ENCODE measurements at regions not wholly inside any gene's neighbourhood (a gene's known extent, or its start where the extent isn't known, plus 50 kb on each side); places are given as distances from the start of the nearest gene placed in this dataset.

DNA sequence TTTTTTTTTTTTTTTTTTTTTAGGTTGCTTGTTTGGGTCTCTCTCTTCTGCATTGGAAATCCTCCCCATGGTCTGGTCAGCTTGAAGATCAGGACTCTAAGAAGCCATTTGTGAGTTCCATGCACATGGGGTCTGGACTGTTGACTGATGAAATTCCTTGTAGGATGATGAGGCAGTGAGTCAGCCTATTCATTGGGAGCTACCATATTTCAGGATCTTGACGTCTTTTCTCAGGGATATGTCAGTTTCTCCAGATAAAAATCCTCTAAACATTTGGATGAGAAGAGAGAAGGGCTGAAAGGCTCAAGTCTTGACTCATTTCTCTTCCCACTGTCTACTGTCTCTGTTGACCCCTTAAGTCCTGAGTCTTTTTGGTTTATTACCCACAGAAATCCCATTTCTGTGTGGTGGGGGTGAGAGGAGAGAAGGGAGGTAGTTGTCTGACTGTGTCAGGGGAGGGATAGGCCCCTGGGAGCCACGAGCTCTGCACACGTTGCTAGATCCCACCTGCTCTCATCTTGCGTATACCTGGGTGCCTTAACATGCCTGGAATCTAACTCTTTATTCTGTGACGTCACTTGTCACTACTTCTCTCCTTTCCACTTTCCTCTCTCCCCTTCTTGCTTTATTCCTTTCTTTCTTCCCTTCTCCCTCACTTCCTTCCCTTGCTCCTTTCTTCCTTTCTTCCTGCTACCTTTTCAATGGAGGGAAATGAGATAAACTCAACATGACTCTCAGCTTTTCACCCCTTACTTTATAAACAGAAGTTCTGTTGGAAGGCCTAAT is 333.1 kb upstream of the XYLT1 start:
- Histone ChIP-seq H3K4me1 (ENCODE audit: control insufficient read depth in 1 of 2, insufficient read depth in 2 of 2, low read length in 2 of 2) (no peaks in the 10 kb centered on the region), H3K36me3 (ENCODE audit: control insufficient read depth in 1 of 2, insufficient read depth in 2 of 2, low read length in 1 of 2) (no peaks in the 10 kb centered on the region), H3K27ac (ENCODE audit: low read depth in 1 of 2, low read length in 2 of 2) (no peak overlapping the region), H3K4me3 (ENCODE audit: low read length in 2 of 2) (no peak overlapping the region), H3K27me3 (ENCODE audit: control insufficient read depth in 1 of 2, insufficient read depth in 2 of 2, low read length in 1 of 2) (no peaks in the 10 kb centered on the region), H3K9me3 (ENCODE audit: control insufficient read depth, low read length) (peaks cover 2% of the 10 kb centered on the region)
- WGBS, 2 donors: 48 to 53% methylated on average over 5 of the region's 5 CpGs
- DNase-seq (no peak), ATAC-seq (ENCODE audit: low FRiP score) (no peak)
- intact Hi-C loops (cut with DNase I): no loop called here

DNA sequence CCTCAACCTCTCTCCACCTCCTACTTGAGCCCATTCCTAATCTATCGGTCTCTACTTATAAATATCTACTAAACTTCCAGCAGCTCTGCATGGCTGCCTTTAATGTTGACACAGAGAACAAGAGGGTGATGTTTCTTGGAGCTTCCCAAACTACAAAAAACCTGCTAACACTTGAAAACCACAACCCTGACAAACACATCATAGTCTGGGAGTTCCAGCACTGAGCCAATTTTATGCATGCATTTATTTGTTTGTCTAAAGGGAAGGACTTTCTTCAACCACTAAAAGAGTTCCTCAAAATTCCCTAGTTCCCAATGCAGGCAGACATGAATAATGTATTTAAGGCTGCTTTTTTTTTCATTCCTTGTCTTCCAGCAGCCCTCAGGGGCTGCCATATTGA is 331.8 kb upstream of the XYLT1 start:
- peaks cover 2% of the 10 kb centered on the region for H3K9me3 ChIP-seq (ENCODE audit: control insufficient read depth, low read length)
- intact Hi-C loops (cut with DNase I): no loop called here
- H3K36me3 ChIP-seq (ENCODE audit: control insufficient read depth in 1 of 2, insufficient read depth in 2 of 2, low read length in 1 of 2): no peaks in the 10 kb centered on the region
- H3K4me3 ChIP-seq (ENCODE audit: low read length in 2 of 2): no peak overlapping the region
- H3K27me3 ChIP-seq (ENCODE audit: control insufficient read depth in 1 of 2, insufficient read depth in 2 of 2, low read length in 1 of 2): no peaks in the 10 kb centered on the region
- ATAC-seq (ENCODE audit: low FRiP score): no peak
- H3K27ac ChIP-seq (ENCODE audit: low read depth in 1 of 2, low read length in 2 of 2): no peak overlapping the region
- no peak for DNase-seq
- 78 to 79% methylated on average over 1 of the region's 1 CpG for WGBS, 2 donors
- no peaks in the 10 kb centered on the region for H3K4me1 ChIP-seq (ENCODE audit: control insufficient read depth in 1 of 2, insufficient read depth in 2 of 2, low read length in 2 of 2)

GRCh38 chr16:17801068-17801467 is 330.3 kb upstream of the XYLT1 start:
- intact Hi-C loops (cut with DNase I): no loop called here
- Histone ChIP-seq H3K27ac (ENCODE audit: low read depth in 1 of 2, low read length in 2 of 2) (no peak overlapping the region), H3K36me3 (ENCODE audit: control insufficient read depth in 1 of 2, insufficient read depth in 2 of 2, low read length in 1 of 2) (no peaks in the 10 kb centered on the region), H3K9me3 (ENCODE audit: control insufficient read depth, low read length) (no peaks in the 10 kb centered on the region), H3K27me3 (ENCODE audit: control insufficient read depth in 1 of 2, insufficient read depth in 2 of 2, low read length in 1 of 2) (no peaks in the 10 kb centered on the region), H3K4me1 (ENCODE audit: control insufficient read depth in 1 of 2, insufficient read depth in 2 of 2, low read length in 2 of 2) (no peaks in the 10 kb centered on the region), H3K4me3 (ENCODE audit: low read length in 2 of 2) (no peak overlapping the region)
- 65 to 69% methylated on average over 1 of the region's 1 CpG for WGBS, 2 donors
- ATAC-seq (ENCODE audit: low FRiP score): no peak
- no peak for DNase-seq

- Histone ChIP-seq H3K4me3 (ENCODE audit: low read length in 2 of 2) (no peak overlapping the region), H3K36me3 (ENCODE audit: control insufficient read depth in 1 of 2, insufficient read depth in 2 of 2, low read length in 1 of 2) (no peaks in the 10 kb centered on the region), H3K4me1 (ENCODE audit: control insufficient read depth in 1 of 2, insufficient read depth in 2 of 2, low read length in 2 of 2) (no peaks in the 10 kb centered on the region), H3K27ac (ENCODE audit: low read depth in 1 of 2, low read length in 2 of 2) (no peak overlapping the region), H3K9me3 (ENCODE audit: control insufficient read depth, low read length) (no peaks in the 10 kb centered on the region), H3K27me3 (ENCODE audit: control insufficient read depth in 1 of 2, insufficient read depth in 2 of 2, low read length in 1 of 2) (no peaks in the 10 kb centered on the region)
- 48 to 59% methylated on average over 3 of the region's 3 CpGs for WGBS, 2 donors
- no peak for DNase-seq
- intact Hi-C loops (cut with DNase I): no loop called here
- no peak for ATAC-seq (ENCODE audit: low FRiP score)
Measured at GRCh38 chr16:17798716-17799115, 328.0 kb upstream of the XYLT1 start.

DNA sequence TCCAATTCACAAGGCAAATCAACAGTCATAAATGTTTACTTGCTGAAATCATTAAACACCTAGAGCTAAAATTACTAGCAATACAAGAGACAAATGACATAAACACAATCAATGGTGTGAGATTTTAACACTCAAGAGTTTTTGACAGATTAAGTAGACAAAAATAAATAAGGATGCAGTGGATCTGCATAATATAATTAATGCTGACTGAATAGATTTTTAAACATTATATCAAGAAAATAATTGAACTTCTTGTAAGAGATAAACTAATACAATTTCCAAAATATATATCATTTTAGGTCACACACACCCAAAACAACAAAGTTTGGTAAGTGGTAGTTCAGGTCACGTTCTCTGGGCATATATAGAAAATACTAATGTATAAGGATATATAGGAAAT is 322.6 kb upstream of the XYLT1 start:
- H3K4me1 ChIP-seq (ENCODE audit: control insufficient read depth in 1 of 2, insufficient read depth in 2 of 2, low read length in 2 of 2): no peaks in the 10 kb centered on the region
- peaks cover 0 to 2% of the 10 kb centered on the region in 2 donors for H3K27me3 ChIP-seq (ENCODE audit: control insufficient read depth in 1 of 2, insufficient read depth in 2 of 2, low read length in 1 of 2)
- H3K36me3 ChIP-seq (ENCODE audit: control insufficient read depth in 1 of 2, insufficient read depth in 2 of 2, low read length in 1 of 2): no peaks in the 10 kb centered on the region
- ATAC-seq (ENCODE audit: low FRiP score) (no peak), DNase-seq (no peak)
- no peak overlapping the region for H3K27ac ChIP-seq (ENCODE audit: low read depth in 1 of 2, low read length in 2 of 2)
- H3K4me3 ChIP-seq (ENCODE audit: low read length in 2 of 2): no peak overlapping the region
- 55 to 67% methylated on average over 1 of the region's 1 CpG for WGBS, 2 donors
- no peaks in the 10 kb centered on the region for H3K9me3 ChIP-seq (ENCODE audit: control insufficient read depth, low read length)
- intact Hi-C loops (cut with DNase I): no loop called here

GRCh38 chr16:17784073-17784472 is 313.3 kb upstream of the XYLT1 start:
- no peaks in the 10 kb centered on the region for H3K36me3 ChIP-seq (ENCODE audit: control insufficient read depth in 1 of 2, insufficient read depth in 2 of 2, low read length in 1 of 2)
- 9 to 11% methylated on average over 6 of the region's 6 CpGs for WGBS, 2 donors

GRCh38 chr16:17780181-17780580 is 309.4 kb upstream of the XYLT1 start:
- peaks cover 3% of the 10 kb centered on the region for H3K9me3 ChIP-seq (ENCODE audit: control insufficient read depth, low read length)
- ATAC-seq (ENCODE audit: low FRiP score) (no peak), DNase-seq (no peak)
- no peaks in the 10 kb centered on the region for H3K4me1 ChIP-seq (ENCODE audit: control insufficient read depth in 1 of 2, insufficient read depth in 2 of 2, low read length in 2 of 2)
- no peak overlapping the region for H3K4me3 ChIP-seq (ENCODE audit: low read length in 2 of 2)
- H3K36me3 ChIP-seq (ENCODE audit: control insufficient read depth in 1 of 2, insufficient read depth in 2 of 2, low read length in 1 of 2): no peaks in the 10 kb centered on the region
- no peak overlapping the region for H3K27ac ChIP-seq (ENCODE audit: low read depth in 1 of 2, low read length in 2 of 2)
- WGBS, 2 donors: 5 to 14% methylated on average over 5 of the region's 5 CpGs
- H3K27me3 ChIP-seq (ENCODE audit: control insufficient read depth in 1 of 2, insufficient read depth in 2 of 2, low read length in 1 of 2): no peaks in the 10 kb centered on the region
- intact Hi-C loops (cut with DNase I): no loop called here

More at GRCh38 chr16:17784073-17784472, 313.3 kb upstream of the XYLT1 start:
- intact Hi-C loops (cut with DNase I): no loop called here
- Histone ChIP-seq H3K27ac (ENCODE audit: low read depth in 1 of 2, low read length in 2 of 2) (no peak overlapping the region), H3K9me3 (ENCODE audit: control insufficient read depth, low read length) (no peaks in the 10 kb centered on the region), H3K27me3 (ENCODE audit: control insufficient read depth in 1 of 2, insufficient read depth in 2 of 2, low read length in 1 of 2) (no peaks in the 10 kb centered on the region), H3K4me3 (ENCODE audit: low read length in 2 of 2) (no peak overlapping the region), H3K4me1 (ENCODE audit: control insufficient read depth in 1 of 2, insufficient read depth in 2 of 2, low read length in 2 of 2) (no peaks in the 10 kb centered on the region)
- no peak for DNase-seq
- no peak for ATAC-seq (ENCODE audit: low FRiP score)

GRCh38 chr16:17777408-17777863 is 306.7 kb upstream of the XYLT1 start:
- Histone ChIP-seq H3K36me3 (ENCODE audit: control insufficient read depth in 1 of 2, insufficient read depth in 2 of 2, low read length in 1 of 2) (no peaks in the 10 kb centered on the region), H3K27me3 (ENCODE audit: control insufficient read depth in 1 of 2, insufficient read depth in 2 of 2, low read length in 1 of 2) (no peaks in the 10 kb centered on the region), H3K4me3 (ENCODE audit: low read length in 2 of 2) (no peak overlapping the region), H3K27ac (ENCODE audit: low read depth in 1 of 2, low read length in 2 of 2) (no peak overlapping the region), H3K4me1 (ENCODE audit: control insufficient read depth in 1 of 2, insufficient read depth in 2 of 2, low read length in 2 of 2) (no peaks in the 10 kb centered on the region), H3K9me3 (ENCODE audit: control insufficient read depth, low read length) (peaks cover 3% of the 10 kb centered on the region)
- no peak for ATAC-seq (ENCODE audit: low FRiP score)
- WGBS, 2 donors: 71 to 77% methylated on average over 3 of the region's 3 CpGs
- intact Hi-C loops (cut with DNase I): no loop called here
- no peak for DNase-seq

GRCh38 chr16:17776888-17777287 is 306.1 kb upstream of the XYLT1 start:
- H3K4me3 ChIP-seq (ENCODE audit: low read length in 2 of 2): no peak overlapping the region
- H3K4me1 ChIP-seq (ENCODE audit: control insufficient read depth in 1 of 2, insufficient read depth in 2 of 2, low read length in 2 of 2): no peaks in the 10 kb centered on the region
- H3K27me3 ChIP-seq (ENCODE audit: control insufficient read depth in 1 of 2, insufficient read depth in 2 of 2, low read length in 1 of 2): no peaks in the 10 kb centered on the region
- 60 to 64% methylated on average over 9 of the region's 9 CpGs for WGBS, 2 donors
- H3K36me3 ChIP-seq (ENCODE audit: control insufficient read depth in 1 of 2, insufficient read depth in 2 of 2, low read length in 1 of 2): no peaks in the 10 kb centered on the region
- intact Hi-C loops (cut with DNase I): no loop called here
- H3K9me3 ChIP-seq (ENCODE audit: control insufficient read depth, low read length): peaks cover 3% of the 10 kb centered on the region
- no peak overlapping the region for H3K27ac ChIP-seq (ENCODE audit: low read depth in 1 of 2, low read length in 2 of 2)
- no peak for ATAC-seq (ENCODE audit: low FRiP score)
- DNase-seq: no peak
